SK-MEL-5 (cell line): ENCODE measurements at regions not wholly inside any gene's neighbourhood (a gene's known extent, or its start where the extent isn't known, plus 50 kb on each side); places are given as distances from the start of the nearest gene placed in this dataset.

Experiments used
- DNase-seq: peaks from one replicate; pipeline ENCODE4 v3.0.0-alpha.2; 2016; ENCODE audit warnings: low read depth, low spot score
- in situ Hi-C: cut with HindIII; loops from 2 replicates; pipeline ENCODE4 v1.10.0; 2016; ENCODE audit warnings: low sequenced_read_pairs, high pct_unique_total_duplicates, low pct_unique_long_range_greater_than_20kb

- in situ Hi-C loops = no loop called here
- DNase-seq = no peak
Measured at GRCh38 chr2:16148632-16149348, 208.4 kb downstream of the MYCN start.

GRCh38 chr2:16142383-16143361, 202.3 kb downstream of the MYCN start:
- DNase-seq = no peak
- in situ Hi-C loops = no loop called here

- DNase-seq = no peak
Measured at GRCh38 chr2:16141641-16141921, 201.2 kb downstream of the MYCN start.

GRCh38 chr2:16140771-16141640, 200.7 kb downstream of the MYCN start:
- no peak for DNase-seq
- in situ Hi-C loops = no loop called here

More at GRCh38 chr2:16141641-16141921, 201.2 kb downstream of the MYCN start:
- in situ Hi-C loops = no loop called here

- DNase-seq = no peak
- in situ Hi-C loops = no loop called here
Measured at GRCh38 chr2:16139663-16140615, 199.6 kb downstream of the MYCN start.

GRCh38 chr2:16138811-16139662, 198.7 kb downstream of the MYCN start:
- no peak for DNase-seq
- in situ Hi-C loops = no loop called here

GRCh38 chr2:16137080-16137755, 196.9 kb downstream of the MYCN start:
- no peak for DNase-seq
- in situ Hi-C loops = no loop called here

GRCh38 chr2:16136461-16137035, 196.2 kb downstream of the MYCN start:
- in situ Hi-C loops = no loop called here
- no peak for DNase-seq

GRCh38 chr2:16135913-16136310, 195.6 kb downstream of the MYCN start:
- in situ Hi-C loops = no loop called here

GRCh38 chr2:16135196-16135912, 195.0 kb downstream of the MYCN start:
- DNase-seq = no peak
- in situ Hi-C loops = no loop called here

More at GRCh38 chr2:16135913-16136310, 195.6 kb downstream of the MYCN start:
- no peak for DNase-seq

- DNase-seq = no peak
- in situ Hi-C loops = no loop called here
Measured at GRCh38 chr2:16134436-16135165, 194.3 kb downstream of the MYCN start.

GRCh38 chr2:16130906-16131400, 190.6 kb downstream of the MYCN start:
- DNase-seq = no peak
- in situ Hi-C loops = no loop called here

GRCh38 chr2:16130541-16130880, 190.2 kb downstream of the MYCN start:
- in situ Hi-C loops = no loop called here
- no peak for DNase-seq
